Neuronal stem cell (in vitro differentiated cells): ENCODE measurements at regions not wholly inside any gene's neighbourhood (a gene's known extent, or its start where the extent isn't known, plus 50 kb on each side); places are given as distances from the start of the nearest gene placed in this dataset.

Source experiments
- DNase-seq: peaks from one replicate; pipeline ENCODE4 v3.0.0-alpha.2; 2013; ENCODE audit warnings: low spot score
- H2AFZ ChIP-seq: one replicate; pipeline ENCODE4 v1.6.1; 2013; ENCODE audit warnings: mild to moderate bottlenecking, low read length, inconsistent platforms
- H2AK5ac ChIP-seq: 2 replicates; pipeline ENCODE4 v1.6.1; 2013; ENCODE audit warnings: low read depth, mild to moderate bottlenecking, inconsistent platforms, low read length, moderate library complexity, mixed read lengths
- H2BK120ac ChIP-seq: 2 replicates; pipeline ENCODE4 v1.6.1; 2013; ENCODE audit warnings: low read depth, mild to moderate bottlenecking, inconsistent platforms, low read length, moderate library complexity, mixed read lengths
- H2BK12ac ChIP-seq: one replicate; pipeline ENCODE4 v1.6.1; 2013; ENCODE audit warnings: low read length, inconsistent platforms
- H2BK15ac ChIP-seq: 2 replicates; pipeline ENCODE4 v1.6.1; 2013; ENCODE audit warnings: mild to moderate bottlenecking, low read length, inconsistent platforms, mixed read lengths
- H2BK5ac ChIP-seq: one replicate; pipeline ENCODE4 v1.6.1; 2013; ENCODE audit warnings: inconsistent platforms, mild to moderate bottlenecking, low read length, moderate library complexity
- H3K14ac ChIP-seq: one replicate; pipeline ENCODE4 v1.6.1; 2013; ENCODE audit warnings: low read length, inconsistent platforms
- H3K18ac ChIP-seq: 2 replicates; pipeline ENCODE4 v1.6.1; 2013; ENCODE audit warnings: low read length, inconsistent platforms
- H3K23ac ChIP-seq: 2 replicates; pipeline ENCODE4 v1.6.1; 2013; ENCODE audit warnings: low read depth, mild to moderate bottlenecking, mixed read lengths, low read length, inconsistent platforms; ENCODE audit not compliant: poor library complexity
- H3K27ac ChIP-seq: replicated peaks from 3 replicates; pipeline ENCODE4 v1.5.1; 2013; ENCODE audit warnings: low read length, inconsistent platforms
- H3K27me3 ChIP-seq, 3 experiments: 2 replicates each; pipeline ENCODE4 v1.6.1; 2013; ENCODE audit warnings: low read length in 3 of 3, mild to moderate bottlenecking in 2 of 3, inconsistent platforms in 1 of 3, low read depth in 1 of 3, mixed read lengths in 1 of 3, moderate library complexity in 1 of 3; ENCODE audit not compliant: control insufficient read depth in 3 of 3, insufficient read depth in 3 of 3
- H3K36me3 ChIP-seq, 2 donors: replicated peaks in 1 of 2; 2 replicates each; pipeline ENCODE4 v1.6.1; 2013; ENCODE audit warnings: low read length in 2 of 2; ENCODE audit not compliant: control insufficient read depth in 2 of 2, insufficient read depth in 2 of 2
- H3K4ac ChIP-seq: 2 replicates; pipeline ENCODE4 v1.6.1; 2013; ENCODE audit warnings: inconsistent platforms, mild to moderate bottlenecking, low read length, moderate library complexity
- H3K4me1 ChIP-seq, 2 donors: 1 replicate in 1 of 2; 2 replicates in 1 of 2; pipeline ENCODE4 v1.6.1; 2013; ENCODE audit warnings: low read length in 2 of 2, low read depth in 1 of 2; ENCODE audit not compliant: control insufficient read depth in 2 of 2, insufficient read depth in 1 of 2
- H3K4me2 ChIP-seq: one replicate; pipeline ENCODE4 v1.6.1; 2013; ENCODE audit warnings: mild to moderate bottlenecking, low read length, inconsistent platforms; ENCODE audit not compliant: insufficient read depth, poor library complexity, severe bottlenecking
- H3K4me3 ChIP-seq, 2 donors: 2 replicates each; pipeline ENCODE4 v1.5.1; 2013; ENCODE audit warnings: low read length in 2 of 2, mild to moderate bottlenecking in 2 of 2, inconsistent platforms in 1 of 2, moderate library complexity in 1 of 2
- H3K79me1 ChIP-seq: one replicate; pipeline ENCODE4 v1.6.1; 2013; ENCODE audit warnings: low read depth, mild to moderate bottlenecking, inconsistent platforms, low read length, moderate library complexity
- H3K9ac ChIP-seq: one replicate; pipeline ENCODE4 v1.6.1; 2013; ENCODE audit warnings: mild to moderate bottlenecking, low read depth, low read length, inconsistent platforms; ENCODE audit not compliant: poor library complexity
- H3K9me3 ChIP-seq, 2 donors: replicated peaks in 1 of 2; 2 replicates each; pipeline versions ENCODE3 to v1.6.1; 2013; ENCODE audit warnings: low read length in 2 of 2, mild to moderate bottlenecking in 2 of 2, inconsistent platforms in 1 of 2, low read depth in 1 of 2, mixed read lengths in 1 of 2, moderate library complexity in 1 of 2; ENCODE audit not compliant: control insufficient read depth in 2 of 2, insufficient read depth in 1 of 2
- H4K8ac ChIP-seq: one replicate; pipeline ENCODE4 v1.6.1; 2013; ENCODE audit warnings: low read depth, mild to moderate bottlenecking, inconsistent platforms, low read length, moderate library complexity
- H4K91ac ChIP-seq: one replicate; pipeline ENCODE4 v1.6.1; 2013; ENCODE audit warnings: low read length, low read depth, mild to moderate bottlenecking, inconsistent platforms; ENCODE audit not compliant: poor library complexity
- WGBS, 2 donors: extraction: QIAGEN DNeasy Blood & Tissue Kit; methylation state at CpG; one replicate each; pipeline ENCODE4 v1.1.7; 2013; ENCODE audit warnings: missing lambda C conversion rate in 2 of 2, mixed read lengths in 1 of 2; ENCODE audit not compliant: insufficient read length in 2 of 2, insufficient replicate concordance in 1 of 2; ENCODE audit errors: extremely low coverage in 2 of 2; 5-methylcytosine and 5-hydroxymethylcytosine counted together

DNA sequence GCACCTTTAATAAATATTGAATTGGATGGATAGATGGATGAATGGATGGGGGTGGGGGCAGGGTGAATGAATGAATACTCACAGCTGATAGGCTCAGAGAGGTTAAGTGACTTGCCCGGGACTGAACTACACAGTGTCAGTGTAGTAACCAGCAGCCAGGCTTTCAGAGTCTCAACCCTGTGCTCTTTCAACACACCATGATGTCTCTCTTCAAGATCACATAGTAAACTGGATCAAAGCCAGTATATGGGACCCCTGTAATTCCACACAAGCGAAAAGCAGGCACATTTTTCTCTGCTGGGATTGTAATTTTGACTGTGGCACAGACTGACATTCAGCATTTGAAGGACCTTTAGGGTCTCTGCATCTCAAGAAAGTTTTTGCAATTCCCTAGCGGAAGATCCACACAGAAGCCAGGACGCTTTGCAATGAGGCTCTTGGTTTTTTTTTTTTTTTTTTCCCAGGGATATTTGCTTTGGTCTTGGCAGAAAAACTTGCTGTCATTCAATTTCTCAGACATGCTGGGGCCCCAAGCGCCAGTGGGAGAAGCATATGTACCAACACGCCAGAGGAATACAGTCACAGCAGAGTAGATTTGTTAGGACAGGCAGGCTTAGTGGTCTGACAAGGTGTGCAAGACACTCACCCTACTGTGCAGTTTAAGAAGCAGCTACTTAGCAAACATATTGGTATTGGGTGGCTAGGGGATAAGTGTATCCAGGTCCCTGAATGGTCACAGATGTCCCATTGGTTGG is 213.1 kb upstream of the CAMK1G start:
- Histone ChIP-seq H4K8ac (no peak overlapping the region), H3K27me3 (no peaks in the 10 kb centered on the region), H2AFZ (no peak overlapping the region), H3K4me3 (no peak overlapping the region), H3K23ac (no peak overlapping the region), H2BK5ac (no peak overlapping the region), H3K36me3 (no peaks in the 10 kb centered on the region), H3K9me3 (no peaks in the 10 kb centered on the region), H3K4ac (no peak overlapping the region), H3K14ac (no peak overlapping the region), H3K18ac (no peak overlapping the region), H2AK5ac (no peak overlapping the region), H3K4me2 (no peak overlapping the region), H2BK120ac (no peak overlapping the region), H3K27ac (no peak overlapping the region), H3K9ac (no peak overlapping the region), H2BK15ac (no peak overlapping the region), H2BK12ac (no peak overlapping the region), H3K79me1 (no peaks in the 10 kb centered on the region), H3K4me1 (peaks cover 0 to 1% of the 10 kb centered on the region in 2 donors), H4K91ac (no peak overlapping the region)
- DNase-seq: no peak
- WGBS, 2 donors: no CpG with 5 or more reads among the region's 6 CpGs

DNA sequence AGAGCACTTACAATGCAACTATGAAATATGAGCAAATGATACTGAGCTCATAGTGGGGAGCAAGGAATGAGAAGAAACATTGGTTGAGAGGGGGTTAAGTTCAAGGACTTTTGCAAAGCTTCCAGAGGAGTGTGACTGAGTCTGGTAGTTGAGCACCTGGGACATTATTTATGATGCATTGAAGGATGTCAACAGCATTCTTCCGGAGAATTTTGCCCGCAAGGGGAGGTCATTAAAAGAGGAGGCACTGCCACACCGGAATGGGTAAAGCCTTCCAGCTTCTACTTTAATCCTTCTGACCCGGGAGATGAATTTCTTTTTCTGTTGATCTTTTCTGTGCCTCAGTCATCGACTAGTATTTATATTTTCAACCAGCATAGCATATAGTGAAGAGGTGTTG is 208.4 kb upstream of the CAMK1G start:
- no CpG with 5 or more reads among the region's 5 CpGs for WGBS, 2 donors
- Histone ChIP-seq H3K27ac (peak overlapping the region; percentile 27), H3K4me3 (no peak overlapping the region), H3K23ac (no peak overlapping the region), H3K79me1 (no peaks in the 10 kb centered on the region), H3K27me3 (no peaks in the 10 kb centered on the region), H3K36me3 (no peaks in the 10 kb centered on the region), H3K9me3 (no peaks in the 10 kb centered on the region), H2BK5ac (no peak overlapping the region), H3K4me1 (peaks cover 0 to 7% of the 10 kb centered on the region in 2 donors), H2AFZ (no peak overlapping the region), H4K8ac (no peak overlapping the region), H2BK120ac (no peak overlapping the region), H2BK12ac (no peak overlapping the region), H3K14ac (no peak overlapping the region), H3K18ac (no peak overlapping the region), H4K91ac (no peak overlapping the region), H2AK5ac (no peak overlapping the region), H3K4me2 (no peak overlapping the region), H3K4ac (no peak overlapping the region), H2BK15ac (no peak overlapping the region), H3K9ac (no peak overlapping the region)
- no peak for DNase-seq

DNA sequence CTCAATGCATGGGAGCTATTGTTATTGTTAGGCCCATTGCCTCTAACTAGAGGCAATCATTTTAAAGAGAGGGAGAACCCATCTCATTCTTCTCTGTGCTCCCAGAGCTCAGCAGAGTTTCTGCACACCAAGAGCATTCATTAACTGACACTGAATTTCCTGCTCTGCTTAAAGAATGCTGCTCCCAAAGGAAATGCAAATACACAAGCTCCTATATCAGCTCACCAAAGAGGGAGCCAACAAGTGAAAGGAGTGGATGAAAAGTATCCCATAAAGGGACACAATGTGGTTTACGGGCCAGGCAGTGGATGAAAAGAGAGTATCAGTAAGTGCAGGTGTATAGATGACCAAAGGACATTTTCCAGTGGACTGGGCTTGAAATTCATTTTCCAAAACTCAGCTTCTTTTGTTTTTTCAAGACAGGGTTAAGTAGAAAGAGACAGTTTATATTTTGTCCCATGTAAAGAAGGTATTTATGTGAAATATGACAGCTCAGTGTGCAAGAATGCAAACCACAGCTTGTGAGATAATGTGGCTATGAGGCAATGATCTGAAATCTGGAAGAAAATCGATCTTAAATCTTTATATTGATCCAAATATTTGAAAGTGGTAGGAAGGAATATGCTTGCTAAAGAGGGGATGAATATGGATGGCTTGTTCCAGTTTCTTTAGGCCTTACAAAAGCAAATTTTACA is 207.7 kb upstream of the CAMK1G start:
- no peak overlapping the region for H2BK12ac ChIP-seq
- H3K27ac ChIP-seq: peak overlapping the region; percentile 27
- H3K4me3 ChIP-seq: no peak overlapping the region
- no CpG with 5 or more reads among the region's 2 CpGs for WGBS, 2 donors
- no peaks in the 10 kb centered on the region for H3K36me3 ChIP-seq
- no peak overlapping the region for H2BK120ac ChIP-seq
- no peaks in the 10 kb centered on the region for H3K79me1 ChIP-seq
- no peak overlapping the region for H4K91ac ChIP-seq
- H4K8ac ChIP-seq: no peak overlapping the region
- no peak overlapping the region for H3K4ac ChIP-seq
- no peak overlapping the region for H3K14ac ChIP-seq
- no peak overlapping the region for H2AK5ac ChIP-seq
- no peaks in the 10 kb centered on the region for H3K9me3 ChIP-seq
- DNase-seq: no peak
- H3K4me2 ChIP-seq: no peak overlapping the region
- H3K18ac ChIP-seq: no peak overlapping the region
- no peak overlapping the region for H2BK5ac ChIP-seq
- H2AFZ ChIP-seq: no peak overlapping the region
- no peak overlapping the region for H3K23ac ChIP-seq
- H3K27me3 ChIP-seq: no peaks in the 10 kb centered on the region
- no peak overlapping the region for H3K9ac ChIP-seq
- H3K4me1 ChIP-seq: peaks cover 0 to 7% of the 10 kb centered on the region in 2 donors
- no peak overlapping the region for H2BK15ac ChIP-seq

DNA sequence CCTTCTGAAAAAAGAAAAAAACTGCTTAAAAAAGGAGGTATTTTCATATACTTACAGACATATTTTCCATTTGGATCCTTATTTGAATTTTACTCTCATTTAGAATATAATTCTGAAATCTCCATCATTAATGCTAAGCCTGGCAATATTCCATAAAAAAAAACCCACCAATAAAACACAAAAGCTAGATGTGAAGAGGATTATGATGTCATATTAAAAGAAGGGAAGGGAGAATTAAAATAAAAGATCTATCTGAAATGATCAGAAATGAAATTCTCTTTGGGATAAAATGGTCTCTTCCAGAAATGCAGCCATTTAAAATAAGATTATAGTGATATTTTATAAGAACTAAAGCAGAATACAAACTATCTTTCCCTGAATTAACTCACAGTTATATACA is 206.7 kb upstream of the CAMK1G start:
- no peak for DNase-seq
- no peak overlapping the region for H2BK120ac ChIP-seq
- H3K27ac ChIP-seq: no peak overlapping the region
- no peak overlapping the region for H4K8ac ChIP-seq
- H2BK12ac ChIP-seq: no peak overlapping the region
- H4K91ac ChIP-seq: no peak overlapping the region
- H3K4me3 ChIP-seq: no peak overlapping the region
- H3K27me3 ChIP-seq: no peaks in the 10 kb centered on the region
- H3K14ac ChIP-seq: no peak overlapping the region
- no peak overlapping the region for H2BK15ac ChIP-seq
- H3K4me2 ChIP-seq: no peak overlapping the region
- no peak overlapping the region for H2BK5ac ChIP-seq
- H2AFZ ChIP-seq: no peak overlapping the region
- H3K4ac ChIP-seq: no peak overlapping the region
- H3K18ac ChIP-seq: no peak overlapping the region
- no peaks in the 10 kb centered on the region for H3K9me3 ChIP-seq
- no peaks in the 10 kb centered on the region for H3K36me3 ChIP-seq
- H3K4me1 ChIP-seq: peaks cover 0 to 7% of the 10 kb centered on the region in 2 donors
- H3K79me1 ChIP-seq: no peaks in the 10 kb centered on the region
- no peak overlapping the region for H2AK5ac ChIP-seq
- H3K9ac ChIP-seq: no peak overlapping the region
- no peak overlapping the region for H3K23ac ChIP-seq
